AG09309 (cell line): ENCODE measurements at regions not wholly inside any gene's neighbourhood (a gene's known extent, or its start where the extent isn't known, plus 50 kb on each side); places are given as distances from the start of the nearest gene placed in this dataset.

Experiments used
- DNase-seq: peaks from one replicate; pipeline ENCODE4 v3.0.0-alpha.2; 2010; ENCODE audit warnings: low read depth
- H3K4me3 ChIP-seq: 2 replicates; pipeline ENCODE4 v1.5.1; 2011; ENCODE audit warnings: mild to moderate bottlenecking, low read depth, low read length, moderate library complexity; ENCODE audit not compliant: control insufficient read depth
- CTCF ChIP-seq: IDR thresholded peaks from 2 replicates; pipeline ENCODE4 v1.5.1; 2011; ENCODE audit warnings: mild to moderate bottlenecking, low read depth, low read length, inconsistent platforms; ENCODE audit not compliant: insufficient read depth, control insufficient read depth; ENCODE audit errors: missing control alignments

DNA sequence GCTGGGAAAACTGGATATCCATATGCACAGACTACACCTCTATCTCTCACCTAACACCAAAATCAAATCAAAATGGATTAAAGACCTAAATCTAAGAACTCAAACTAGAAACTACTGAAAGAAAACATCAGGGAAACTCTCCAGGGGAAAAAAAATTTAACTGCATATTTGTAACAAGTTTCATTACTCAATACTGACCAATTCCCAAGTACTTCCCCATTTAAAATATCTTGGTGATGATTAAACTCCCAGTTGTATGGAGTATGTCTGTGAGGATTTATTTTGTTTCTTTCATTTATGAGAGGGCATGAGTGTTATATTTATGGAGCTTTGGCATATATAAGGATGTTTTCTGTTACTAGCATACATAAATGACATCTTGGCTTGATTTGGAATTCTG lies 112.3 kb upstream of the IL15 start:
- TF ChIP-seq CTCF, result no peak
- H3K4me3 ChIP-seq, result no peak overlapping the region
- DNase-seq, result no peak

- no peak for DNase-seq
- no peak overlapping the region for H3K4me3 ChIP-seq
- no peak for TF ChIP-seq CTCF
Observed at GRCh38 chr4:141524841-141525240, 111.5 kb upstream of the IL15 start.

- H3K4me3 ChIP-seq, result no peak overlapping the region
- DNase-seq, result no peak
- no peak for TF ChIP-seq CTCF
Observed at GRCh38 chr4:141530627-141531026, 105.8 kb upstream of the IL15 start.

DNA sequence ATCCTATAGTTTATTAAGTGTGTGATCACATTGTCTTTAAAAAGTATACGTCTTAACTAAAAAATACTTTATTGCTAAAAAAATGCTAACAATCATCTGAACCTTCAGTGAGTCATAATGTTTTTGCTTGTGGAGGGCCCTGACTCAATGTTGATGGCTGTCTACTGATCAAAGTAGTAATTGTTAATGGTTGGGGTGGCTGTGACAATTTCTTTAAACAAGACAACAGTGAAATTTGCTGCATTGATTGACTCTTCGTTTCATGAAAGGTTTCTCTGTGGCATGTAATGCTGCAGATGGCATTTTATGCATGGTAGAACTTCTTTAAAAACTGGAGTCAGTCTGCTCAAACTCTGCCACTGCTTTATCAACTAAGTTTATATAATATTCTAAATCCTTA lies 101.4 kb upstream of the IL15 start:
- no peak for DNase-seq
- no peak for TF ChIP-seq CTCF
- no peak overlapping the region for H3K4me3 ChIP-seq

DNA sequence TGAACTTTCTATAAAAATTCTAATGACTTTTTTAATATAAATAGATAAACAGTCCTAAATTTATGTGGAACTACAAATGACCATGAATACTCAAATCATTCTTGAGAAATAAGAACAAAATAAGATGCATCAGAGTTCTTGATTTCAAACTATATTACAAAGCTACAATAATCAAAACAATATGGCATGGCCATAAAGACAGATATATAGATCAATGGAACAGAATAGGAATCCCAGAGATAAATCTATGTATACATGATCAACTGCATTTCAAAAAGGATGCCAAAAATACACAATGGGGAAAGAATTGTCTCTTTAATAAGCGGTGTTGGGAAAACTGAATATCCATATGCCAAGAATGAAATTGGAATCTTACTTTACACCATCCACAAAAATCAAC lies 98.4 kb upstream of the IL15 start:
- no peak for DNase-seq
- no peak for TF ChIP-seq CTCF
- H3K4me3 ChIP-seq, result no peak overlapping the region

GRCh38 chr4:141540643-141541042 lies 95.7 kb upstream of the IL15 start:
- TF ChIP-seq CTCF, result no peak
- H3K4me3 ChIP-seq, result no peak overlapping the region
- DNase-seq, result no peak

DNA sequence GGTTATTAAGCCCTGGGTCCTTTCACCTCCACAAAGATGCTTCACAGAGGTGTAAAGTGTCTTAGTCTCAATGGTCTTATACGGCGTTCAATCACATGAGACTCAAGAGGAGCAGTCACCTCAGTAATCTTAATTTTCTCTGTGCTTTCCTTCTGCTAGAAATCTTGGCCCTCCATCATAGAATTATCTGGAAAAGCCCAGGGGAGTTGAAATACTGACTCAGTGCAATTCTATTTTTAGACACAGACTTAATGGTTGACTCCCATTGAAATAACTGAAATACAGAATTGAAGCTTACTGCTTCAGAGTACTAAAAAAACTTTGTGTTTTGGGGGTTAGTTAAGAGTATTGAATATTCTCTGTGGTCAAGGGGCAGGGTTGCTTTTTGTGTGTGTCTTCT lies 94.5 kb upstream of the IL15 start:
- peak; percentile 10 for DNase-seq
- no peak for TF ChIP-seq CTCF
- H3K4me3 ChIP-seq, result no peak overlapping the region
